ENCODE measurements at regions not wholly inside any gene's neighbourhood (a gene's known extent, or its start where the extent isn't known, plus 50 kb on each side); places are given as distances from the start of the nearest gene placed in this dataset.

DNA sequence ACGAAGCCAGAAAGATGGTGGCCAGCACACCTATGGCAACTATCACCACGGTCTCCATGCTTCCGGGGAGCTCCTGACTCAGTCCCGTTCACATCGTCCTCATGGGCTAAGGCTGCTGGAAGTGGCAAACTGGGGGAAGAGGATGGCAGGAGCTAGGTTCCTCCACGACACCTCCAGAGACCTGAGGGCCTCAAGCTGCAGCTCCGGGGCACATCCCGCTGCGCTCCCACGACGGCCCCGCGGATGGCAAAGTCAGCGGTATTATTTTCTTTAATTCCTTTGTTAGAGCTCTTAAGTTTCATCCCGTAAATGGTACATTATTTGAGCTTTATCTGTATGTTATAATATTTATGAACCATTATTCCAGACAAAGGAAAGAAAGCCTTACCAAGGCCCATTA, 190.5 kb downstream of the DACT1 start:
- ChIA-PET CTCF (no interaction called here), RAD21 (ENCODE audit: low non-redundant PET in 1 of 2, low total read pairs in 2 of 2, uncharacterized antibody in 2 of 2, unreplicated experiment in 2 of 2) (no interaction called here), POLR2A (no interaction called here)
- no TSS peak for BruUV-seq (replicated peaks)
- Histone ChIP-seq H3K27ac (ENCODE audit: low read depth, low read length) (no peak overlapping the region), H3K79me2 (ENCODE audit: insufficient read depth, low read length) (no peaks in the 10 kb centered on the region), H4K20me1 (ENCODE audit: insufficient read depth) (no peaks in the 10 kb centered on the region), H3K9me3 (ENCODE audit: control insufficient read depth in 1 of 2, insufficient read depth in 1 of 2, low read depth in 1 of 2, low read length in 2 of 2) (peaks cover 0 to 8% of the 10 kb centered on the region in 2 experiments; a peak in 1 of 4 replicates), H3K36me3 (ENCODE audit: control insufficient read depth in 1 of 2, insufficient read depth in 2 of 2, low read length in 2 of 2) (no peaks in the 10 kb centered on the region), H3K4me2 (ENCODE audit: low read length) (no peak overlapping the region), H3K4me1 (ENCODE audit: control insufficient read depth in 1 of 2, insufficient read depth in 2 of 2, low read length in 2 of 2) (peaks cover 4 to 12% of the 10 kb centered on the region in 2 experiments), H3K27me3 (ENCODE audit: insufficient read depth, low read length) (no peaks in the 10 kb centered on the region), H3K9ac (ENCODE audit: low read length) (no peak overlapping the region), H3K4me3 (replicated peaks in 1 of 2; ENCODE audit: low read depth in 1 of 2, low read length in 2 of 2) (no peak overlapping the region), H3K9me2 (ENCODE audit: insufficient read depth) (no peaks in the 10 kb centered on the region), H2AFZ (ENCODE audit: low read depth, low read length, poor library complexity, severe bottlenecking) (no peak overlapping the region)
- DNase-seq (ENCODE audit: low read depth, low spot score): no peak
- intact Hi-C loops (cut with micrococcal nuclease): no loop called here
- ATAC-seq: no peak
- TF ChIP-seq TCF7L2 (IDR thresholded peaks at IDR 0.05; ENCODE audit: borderline replicate concordance, extremely low read depth, insufficient read depth, insufficient read length): no peak
- TF ChIP-seq SIN3A (IDR thresholded peaks at IDR 0.05; ENCODE audit: low read depth): no peak
- TF ChIP-seq, protein P1, sequence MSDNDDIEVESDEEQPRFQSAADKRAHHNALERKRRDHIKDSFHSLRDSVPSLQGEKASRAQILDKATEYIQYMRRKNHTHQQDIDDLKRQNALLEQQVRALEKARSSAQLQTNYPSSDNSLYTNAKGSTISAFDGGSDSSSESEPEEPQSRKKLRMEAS (IDR thresholded peaks at IDR 0.05): no peak
- no peak for TF ChIP-seq ZFX (IDR thresholded peaks at IDR 0.05)
- no peak for TF ChIP-seq YY1 (IDR thresholded peaks at IDR 0.05; ENCODE audit: extremely low read depth, insufficient replicate concordance, low read depth, low read length)
- no peak for TF ChIP-seq FOSL1 (IDR thresholded peaks at IDR 0.05; ENCODE audit: low read depth)

DNA sequence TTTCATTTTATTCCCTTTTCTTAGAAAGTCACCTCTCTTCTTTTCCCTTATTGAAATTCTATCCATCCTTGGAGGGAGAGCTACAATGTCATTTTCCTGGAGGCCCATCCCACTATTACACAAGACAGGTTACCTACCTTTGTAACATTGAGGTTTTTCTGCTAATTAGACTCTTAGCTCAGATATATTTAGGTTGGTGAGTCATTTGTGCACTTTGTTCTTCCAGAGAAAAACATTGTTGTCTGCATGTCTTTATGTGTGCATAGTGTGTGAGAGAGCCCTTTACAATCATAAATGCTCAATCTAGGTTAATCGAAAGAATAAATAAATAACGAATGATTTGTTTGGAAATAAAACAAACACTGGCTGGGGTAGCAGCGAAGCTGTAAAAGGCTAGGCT, 191.8 kb downstream of the DACT1 start:
- ATAC-seq (no peak), DNase-seq (ENCODE audit: low read depth, low spot score) (no peak)
- Histone ChIP-seq H3K27me3 (ENCODE audit: insufficient read depth, low read length) (no peaks in the 10 kb centered on the region), H3K27ac (ENCODE audit: low read depth, low read length) (no peak overlapping the region), H3K9ac (ENCODE audit: low read length) (no peak overlapping the region), H4K20me1 (ENCODE audit: insufficient read depth) (no peaks in the 10 kb centered on the region), H3K4me2 (ENCODE audit: low read length) (peak overlapping the region; percentile 42), H3K9me3 (ENCODE audit: control insufficient read depth in 1 of 2, insufficient read depth in 1 of 2, low read depth in 1 of 2, low read length in 2 of 2) (peaks cover 0 to 8% of the 10 kb centered on the region in 2 experiments; a peak in 1 of 4 replicates), H3K36me3 (ENCODE audit: control insufficient read depth in 1 of 2, insufficient read depth in 2 of 2, low read length in 2 of 2) (no peaks in the 10 kb centered on the region), H3K4me3 (replicated peaks in 1 of 2; ENCODE audit: low read depth in 1 of 2, low read length in 2 of 2) (no peak overlapping the region), H3K9me2 (ENCODE audit: insufficient read depth) (no peaks in the 10 kb centered on the region), H3K79me2 (ENCODE audit: insufficient read depth, low read length) (no peaks in the 10 kb centered on the region), H3K4me1 (ENCODE audit: control insufficient read depth in 1 of 2, insufficient read depth in 2 of 2, low read length in 2 of 2) (peaks cover 4 to 12% of the 10 kb centered on the region in 2 experiments), H2AFZ (ENCODE audit: low read depth, low read length, poor library complexity, severe bottlenecking) (peak overlapping the region; percentile 22)
- TF ChIP-seq ZFX (IDR thresholded peaks at IDR 0.05) (no peak), CEBPB (IDR thresholded peaks at IDR 0.05; ENCODE audit: low read depth) (peak; percentile 53), SP1 (IDR thresholded peaks at IDR 0.05; ENCODE audit: low read depth) (peak; percentile 6; the same call in 1 of the 2 replicates), POLR2AphosphoS5 (IDR thresholded peaks at IDR 0.05; ENCODE audit: low read depth, low read length) (no peak), ZNF274 (IDR thresholded peaks at IDR 0.05; ENCODE audit: low read depth, low read length) (no peak), RAD21 (IDR thresholded peaks at IDR 0.05; ENCODE audit: low read depth) (no peak), JUND (IDR thresholded peaks at IDR 0.05) (no peak)
- ChIA-PET RAD21 (ENCODE audit: low non-redundant PET in 1 of 2, low total read pairs in 2 of 2, uncharacterized antibody in 2 of 2, unreplicated experiment in 2 of 2) (no interaction called here), POLR2A (no interaction called here), CTCF (no interaction called here)
- no TSS peak for BruUV-seq (replicated peaks)
- intact Hi-C loops (cut with micrococcal nuclease): no loop called here
